ENCODE measurements at regions not wholly inside any gene's neighbourhood (a gene's known extent, or its start where the extent isn't known, plus 50 kb on each side); places are given as distances from the start of the nearest gene placed in this dataset.

- no peaks in the 10 kb centered on the region for H3K9me3 ChIP-seq (ENCODE audit: low read length)
- H3K4me3 ChIP-seq (ENCODE audit: low read length) = no peak overlapping the region
- H3K9me2 ChIP-seq (replicated peaks; ENCODE audit: low read length) = no peaks in the 10 kb centered on the region
- H3F3A ChIP-seq (ENCODE audit: low read length, unreplicated experiment) = no peaks in the 10 kb centered on the region
- no peaks in the 10 kb centered on the region for H3K4me1 ChIP-seq (ENCODE audit: insufficient read depth, low read length)
- no TSS peak for BruUV-seq (replicated peaks)
- no peak overlapping the region for H2AFZ ChIP-seq (ENCODE audit: low read length)
- DNase-seq = no peak
- H3K9ac ChIP-seq (ENCODE audit: low read length) = no peak overlapping the region
- no peak for ATAC-seq
- TF ChIP-seq EZH2 (IDR thresholded peaks at IDR 0.05; ENCODE audit: low read length, unreplicated experiment) (no peak), EZH2phosphoT487 (IDR thresholded peaks at IDR 0.05; ENCODE audit: borderline replicate concordance, low read length) (no peak), CTCF (conservative IDR thresholded peaks at IDR 0.05; ENCODE audit: low read depth, low read length) (no peak)
- H3K79me2 ChIP-seq (ENCODE audit: low read length) = no peaks in the 10 kb centered on the region
- no peaks in the 10 kb centered on the region for H3K27me3 ChIP-seq (ENCODE audit: low read length)
- no peak overlapping the region for H3K27ac ChIP-seq (ENCODE audit: low read length)
- POLR2A ChIA-PET (ENCODE audit: unreplicated experiment) = no interaction called here
- H4K20me1 ChIP-seq (ENCODE audit: low read length) = no peaks in the 10 kb centered on the region
- CTCF ChIA-PET = no interaction called here
- H3K36me3 ChIP-seq (ENCODE audit: low read depth, low read length) = no peaks in the 10 kb centered on the region
- intact Hi-C loops (cut with micrococcal nuclease) = no loop called here
- no peak overlapping the region for H3K4me2 ChIP-seq (ENCODE audit: low read length)
Measured at GRCh38 chr6:102415891-102416290, 1022.4 kb downstream of the GRIK2 start.

GRCh38 chr6:102411796-102412195, 1018.3 kb downstream of the GRIK2 start:
- H3F3A ChIP-seq (ENCODE audit: low read length, unreplicated experiment) = no peaks in the 10 kb centered on the region
- no peak for TF ChIP-seq CTCF (conservative IDR thresholded peaks at IDR 0.05; ENCODE audit: low read depth, low read length)
- no peak for TF ChIP-seq EZH2 (IDR thresholded peaks at IDR 0.05; ENCODE audit: low read length, unreplicated experiment)
- TF ChIP-seq EZH2phosphoT487 (IDR thresholded peaks at IDR 0.05; ENCODE audit: borderline replicate concordance, low read length) = no peak
- intact Hi-C loops (cut with micrococcal nuclease) = no loop called here
- no peak overlapping the region for H3K4me2 ChIP-seq (ENCODE audit: low read length)
- H3K27ac ChIP-seq (ENCODE audit: low read length) = no peak overlapping the region
- ATAC-seq (no peak), DNase-seq (no peak)
- H3K9ac ChIP-seq (ENCODE audit: low read length) = no peak overlapping the region
- H3K9me2 ChIP-seq (replicated peaks; ENCODE audit: low read length) = no peaks in the 10 kb centered on the region
- no peaks in the 10 kb centered on the region for H3K27me3 ChIP-seq (ENCODE audit: low read length)
- H4K20me1 ChIP-seq (ENCODE audit: low read length) = no peaks in the 10 kb centered on the region
- no peaks in the 10 kb centered on the region for H3K9me3 ChIP-seq (ENCODE audit: low read length)
- CTCF ChIA-PET = no interaction called here
- H2AFZ ChIP-seq (ENCODE audit: low read length) = no peak overlapping the region
- no TSS peak for BruUV-seq (replicated peaks)
- H3K4me1 ChIP-seq (ENCODE audit: insufficient read depth, low read length) = no peaks in the 10 kb centered on the region
- no peaks in the 10 kb centered on the region for H3K79me2 ChIP-seq (ENCODE audit: low read length)
- no peak overlapping the region for H3K4me3 ChIP-seq (ENCODE audit: low read length)
- POLR2A ChIA-PET (ENCODE audit: unreplicated experiment) = no interaction called here
- H3K36me3 ChIP-seq (ENCODE audit: low read depth, low read length) = no peaks in the 10 kb centered on the region

DNA sequence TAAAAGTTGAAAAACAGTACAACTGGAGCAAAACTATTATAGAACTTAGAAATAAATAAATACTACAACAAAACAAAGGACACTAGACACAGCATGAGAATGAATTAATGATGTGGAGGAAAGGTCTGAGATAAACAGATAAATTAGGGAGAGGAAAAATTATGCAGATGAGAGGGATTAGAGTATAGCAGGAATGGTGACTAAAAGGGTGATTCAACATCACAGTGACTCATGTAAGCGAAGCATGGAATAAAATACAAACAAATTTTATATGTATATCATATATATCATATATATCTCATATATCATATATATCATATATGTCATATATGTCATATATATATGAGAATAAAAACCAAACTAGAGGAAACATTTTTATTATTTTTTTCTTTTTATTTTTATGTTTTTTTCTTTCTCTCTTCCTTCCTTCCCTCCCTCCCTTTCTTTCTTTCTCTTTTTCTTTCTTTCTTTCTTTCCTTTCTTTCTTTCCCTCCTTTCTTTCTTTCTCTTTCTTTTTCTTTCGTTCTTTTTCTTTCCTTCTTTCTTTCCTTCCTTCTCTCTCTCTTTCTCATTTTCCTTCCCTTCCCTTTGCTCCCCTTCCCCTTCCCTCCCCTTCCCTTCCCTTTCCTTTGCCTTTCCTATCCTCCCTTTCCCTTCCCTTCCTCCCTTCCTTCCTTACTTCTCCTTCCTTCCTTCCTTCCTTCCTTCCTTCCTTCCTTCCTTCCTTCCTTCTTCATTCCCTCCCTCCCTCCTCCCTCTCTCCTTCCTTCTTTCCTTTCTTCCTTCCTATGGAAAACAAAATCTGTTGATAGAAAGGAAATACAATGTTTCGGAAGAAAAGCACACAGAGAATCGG, 1014.6 kb downstream of the GRIK2 start:
- Histone ChIP-seq H3K79me2 (ENCODE audit: low read length) (no peaks in the 10 kb centered on the region), H3F3A (ENCODE audit: low read length, unreplicated experiment) (no peaks in the 10 kb centered on the region), H3K4me1 (ENCODE audit: insufficient read depth, low read length) (no peaks in the 10 kb centered on the region), H3K27ac (ENCODE audit: low read length) (no peak overlapping the region), H3K9ac (ENCODE audit: low read length) (no peak overlapping the region), H3K4me2 (ENCODE audit: low read length) (no peak overlapping the region), H3K4me3 (ENCODE audit: low read length) (no peak overlapping the region), H3K9me3 (ENCODE audit: low read length) (no peaks in the 10 kb centered on the region), H2AFZ (ENCODE audit: low read length) (no peak overlapping the region), H3K27me3 (ENCODE audit: low read length) (no peaks in the 10 kb centered on the region), H3K36me3 (ENCODE audit: low read depth, low read length) (no peaks in the 10 kb centered on the region), H4K20me1 (ENCODE audit: low read length) (no peaks in the 10 kb centered on the region), H3K9me2 (replicated peaks; ENCODE audit: low read length) (no peaks in the 10 kb centered on the region)
- peak; percentile 36 for DNase-seq
- TF ChIP-seq EZH2phosphoT487 (IDR thresholded peaks at IDR 0.05; ENCODE audit: borderline replicate concordance, low read length) = no peak
- TF ChIP-seq EZH2 (IDR thresholded peaks at IDR 0.05; ENCODE audit: low read length, unreplicated experiment) = no peak
- TF ChIP-seq CTCF (conservative IDR thresholded peaks at IDR 0.05; ENCODE audit: low read depth, low read length) = no peak
- no TSS peak for BruUV-seq (replicated peaks)
- CTCF ChIA-PET = no interaction called here
- peak; percentile 55 for ATAC-seq
- intact Hi-C loops (cut with micrococcal nuclease) = no loop called here
- POLR2A ChIA-PET (ENCODE audit: unreplicated experiment) = no interaction called here

Data from PC-3 (cell line).